ENCODE measurements at regions not wholly inside any gene's neighbourhood (a gene's known extent, or its start where the extent isn't known, plus 50 kb on each side); places are given as distances from the start of the nearest gene placed in this dataset.
"Not testable (repeated sequence)": the region's sequence is repeated elsewhere in the genome, so short reads cannot be mapped to it uniquely, and the experiment has no call there.

DNA sequence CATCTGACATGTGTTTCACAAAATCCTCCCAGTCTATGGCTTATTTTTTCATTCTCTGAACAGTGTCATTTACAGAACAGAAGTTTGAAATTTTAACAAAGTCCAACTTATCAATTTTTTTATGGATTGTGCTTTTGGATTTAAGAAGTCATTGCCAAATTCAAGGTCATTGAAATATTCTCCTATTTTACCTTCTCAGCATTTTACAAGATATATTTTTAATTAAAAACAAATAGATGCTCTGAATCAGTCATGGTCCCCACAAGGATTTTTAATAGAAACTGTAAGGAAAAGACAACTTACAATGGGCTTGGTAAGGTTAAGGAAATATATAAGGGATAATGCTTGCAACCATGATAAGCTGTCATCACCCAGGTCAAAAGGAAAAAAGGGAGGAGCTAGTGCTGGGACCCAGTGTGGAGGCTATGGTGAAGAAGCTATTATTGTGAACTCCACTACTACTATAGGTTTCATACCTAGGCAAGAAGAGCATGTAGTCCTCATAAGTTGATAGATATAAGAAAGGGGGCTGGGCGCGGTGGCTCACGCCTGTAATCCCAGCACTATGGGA, 144.5 kb upstream of the KCNJ15 start:
- in situ Hi-C loops (cut with MboI; ENCODE audit: low sequenced_read_pairs, unreplicated experiment), result no loop called here
- TF ChIP-seq, protein P1, sequence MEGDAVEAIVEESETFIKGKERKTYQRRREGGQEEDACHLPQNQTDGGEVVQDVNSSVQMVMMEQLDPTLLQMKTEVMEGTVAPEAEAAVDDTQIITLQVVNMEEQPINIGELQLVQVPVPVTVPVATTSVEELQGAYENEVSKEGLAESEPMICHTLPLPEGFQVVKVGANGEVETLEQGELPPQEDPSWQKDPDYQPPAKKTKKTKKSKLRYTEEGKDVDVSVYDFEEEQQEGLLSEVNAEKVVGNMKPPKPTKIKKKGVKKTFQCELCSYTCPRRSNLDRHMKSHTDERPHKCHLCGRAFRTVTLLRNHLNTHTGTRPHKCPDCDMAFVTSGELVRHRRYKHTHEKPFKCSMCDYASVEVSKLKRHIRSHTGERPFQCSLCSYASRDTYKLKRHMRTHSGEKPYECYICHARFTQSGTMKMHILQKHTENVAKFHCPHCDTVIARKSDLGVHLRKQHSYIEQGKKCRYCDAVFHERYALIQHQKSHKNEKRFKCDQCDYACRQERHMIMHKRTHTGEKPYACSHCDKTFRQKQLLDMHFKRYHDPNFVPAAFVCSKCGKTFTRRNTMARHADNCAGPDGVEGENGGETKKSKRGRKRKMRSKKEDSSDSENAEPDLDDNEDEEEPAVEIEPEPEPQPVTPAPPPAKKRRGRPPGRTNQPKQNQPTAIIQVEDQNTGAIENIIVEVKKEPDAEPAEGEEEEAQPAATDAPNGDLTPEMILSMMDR (IDR thresholded peaks at IDR 0.05; ENCODE audit: borderline replicate concordance, control extremely low read depth, extremely low read depth, insufficient read depth, missing control alignments), result no peak
- no peak for DNase-seq (ENCODE audit: low spot score)

DNA sequence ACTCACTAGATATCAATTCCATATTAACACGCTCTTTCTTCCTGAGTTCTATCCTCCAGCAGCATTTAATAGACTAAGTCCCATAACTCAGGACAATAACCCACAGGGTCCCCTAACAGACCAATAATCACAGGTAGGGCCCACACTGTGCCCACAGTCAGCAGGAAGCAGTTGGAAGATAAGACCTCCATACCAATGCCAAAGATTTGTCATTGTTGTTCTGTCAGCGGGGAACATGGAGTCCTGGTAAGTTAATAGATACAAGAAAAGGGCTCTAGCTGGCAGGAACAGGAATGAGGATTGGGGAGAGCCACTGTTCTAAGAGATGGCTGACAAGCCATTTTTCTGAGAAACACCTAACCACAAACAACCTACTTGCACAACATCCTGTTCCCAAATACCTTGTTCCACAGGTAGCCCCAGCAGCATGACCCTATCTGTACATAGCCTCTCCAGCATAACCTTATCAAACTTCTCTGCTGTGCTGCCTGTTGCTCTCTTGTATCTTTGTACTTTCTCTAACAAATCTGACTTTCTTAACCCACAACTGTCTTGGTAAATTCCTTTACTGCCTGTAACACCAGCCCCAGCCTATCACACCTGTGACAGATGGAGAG, 142.0 kb upstream of the KCNJ15 start:
- TF ChIP-seq, protein P1 (IDR thresholded peaks at IDR 0.05; ENCODE audit: borderline replicate concordance, control extremely low read depth, extremely low read depth, insufficient read depth, missing control alignments), result no peak
- no peak for DNase-seq (ENCODE audit: low spot score)
- in situ Hi-C loops (cut with MboI; ENCODE audit: low sequenced_read_pairs, unreplicated experiment), result no loop called here

DNA sequence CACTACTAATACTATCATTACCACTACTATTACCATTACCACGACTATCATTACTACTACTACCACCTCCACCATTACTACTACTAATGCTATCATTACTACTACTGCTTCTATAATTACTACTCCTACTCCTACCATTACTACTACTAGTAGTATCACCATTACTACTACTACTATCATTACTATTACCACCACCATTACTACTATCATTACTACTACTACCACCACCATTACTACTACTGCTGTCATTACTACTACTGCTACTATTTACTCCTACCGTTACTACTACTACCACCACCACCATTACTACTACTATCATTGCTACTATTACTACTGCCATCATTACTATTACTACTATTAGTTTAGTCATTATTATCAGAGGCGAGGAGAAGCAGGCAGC, 140.9 kb upstream of the KCNJ15 start:
- no peak for DNase-seq (ENCODE audit: low spot score)
- in situ Hi-C loops (cut with MboI; ENCODE audit: low sequenced_read_pairs, unreplicated experiment), result no loop called here
- TF ChIP-seq, protein P1 (IDR thresholded peaks at IDR 0.05; ENCODE audit: borderline replicate concordance, control extremely low read depth, extremely low read depth, insufficient read depth, missing control alignments), result no peak

DNA sequence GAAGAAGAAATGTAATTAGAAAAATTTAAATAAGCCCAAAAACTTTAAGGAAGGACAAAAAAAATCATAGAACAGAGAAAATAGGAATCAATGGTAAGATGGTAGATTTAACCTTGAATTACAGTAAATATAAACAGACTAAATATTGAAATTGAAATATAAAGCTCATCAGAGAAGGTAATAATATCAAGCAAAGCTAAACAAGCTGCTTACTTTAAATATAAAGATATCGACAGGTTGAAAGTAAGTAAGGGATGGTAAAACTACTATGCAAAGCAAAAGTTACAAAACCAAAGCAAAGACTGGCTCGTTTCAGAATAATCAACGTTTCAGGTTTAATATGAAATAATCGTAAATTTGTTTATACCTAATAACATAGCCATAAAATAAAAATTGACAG, 137.0 kb upstream of the KCNJ15 start:
- in situ Hi-C loops (cut with MboI; ENCODE audit: low sequenced_read_pairs, unreplicated experiment), result no loop called here
- DNase-seq (ENCODE audit: low spot score), result no peak
- TF ChIP-seq, protein P1 (IDR thresholded peaks at IDR 0.05; ENCODE audit: borderline replicate concordance, control extremely low read depth, extremely low read depth, insufficient read depth, missing control alignments), result no peak

DNA sequence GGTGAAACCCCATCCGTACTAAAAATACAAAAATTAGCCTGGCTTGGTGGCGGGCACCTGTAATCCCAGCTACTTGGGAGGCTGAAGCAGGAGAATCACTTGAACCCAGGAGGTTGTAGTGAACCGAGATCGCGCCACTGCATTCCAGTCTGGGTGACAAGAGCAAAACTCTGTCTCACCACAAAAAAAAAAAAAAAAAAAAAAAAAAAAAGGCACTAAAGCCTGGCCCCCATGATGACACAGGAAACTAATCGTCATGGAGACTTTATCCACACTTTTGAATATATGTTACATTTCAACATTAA, 136.2 kb upstream of the KCNJ15 start:
- in situ Hi-C loops (cut with MboI; ENCODE audit: low sequenced_read_pairs, unreplicated experiment), result not testable (repeated sequence)

DNA sequence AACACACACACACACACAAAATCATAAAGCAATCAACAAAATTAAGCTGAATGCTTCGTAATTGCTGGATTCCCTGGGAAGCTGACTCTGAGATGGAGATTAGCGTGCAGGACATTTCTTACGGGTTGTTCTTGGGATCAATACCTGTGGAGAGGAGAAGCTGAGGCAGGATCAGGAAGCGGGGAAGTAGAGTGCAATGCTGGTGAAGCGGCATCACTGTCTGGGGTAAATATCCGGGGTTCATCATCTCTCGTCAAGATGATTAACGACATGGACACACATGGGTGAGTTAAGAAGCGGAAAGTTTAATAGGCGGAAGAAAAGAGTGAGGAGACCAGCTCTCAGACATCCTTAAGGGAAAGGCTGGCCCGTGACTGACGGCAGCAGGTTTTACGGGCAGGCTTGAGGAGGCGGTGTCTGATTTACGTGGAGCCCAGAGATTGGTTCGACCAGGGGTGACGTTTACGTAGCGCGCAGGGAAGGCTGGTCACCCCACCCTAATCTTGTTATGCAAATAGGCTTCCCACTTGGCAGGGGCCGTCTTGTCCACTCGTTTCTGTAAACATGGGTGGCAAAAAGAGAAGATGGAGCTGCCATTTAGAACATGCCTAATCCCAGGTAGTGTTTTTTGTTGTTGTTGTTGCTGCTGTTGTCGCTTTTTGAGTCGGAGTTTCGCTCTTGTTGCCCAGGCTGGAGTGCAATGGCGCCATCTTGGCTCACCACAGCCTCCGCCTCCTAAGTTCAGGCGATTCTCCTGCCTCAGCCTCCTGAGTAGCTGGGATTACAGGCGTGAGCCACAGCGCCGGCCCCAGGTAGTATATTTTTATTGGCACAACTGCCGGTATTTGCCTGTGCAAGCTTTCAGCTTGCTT, 135.6 kb upstream of the KCNJ15 start:
- TF ChIP-seq, protein P1 (IDR thresholded peaks at IDR 0.05; ENCODE audit: borderline replicate concordance, control extremely low read depth, extremely low read depth, insufficient read depth, missing control alignments), result no peak
- in situ Hi-C loops (cut with MboI; ENCODE audit: low sequenced_read_pairs, unreplicated experiment), result no loop called here
- no peak for DNase-seq (ENCODE audit: low spot score)

More for the DNA sequence above, 136.2 kb upstream of the KCNJ15 start:
- not testable (repeated sequence) for DNase-seq (ENCODE audit: low spot score)

All from GM13976 (cell line).